ENCODE measurements at regions not wholly inside any gene's neighbourhood (a gene's known extent, or its start where the extent isn't known, plus 50 kb on each side); places are given as distances from the start of the nearest gene placed in this dataset.

DNA sequence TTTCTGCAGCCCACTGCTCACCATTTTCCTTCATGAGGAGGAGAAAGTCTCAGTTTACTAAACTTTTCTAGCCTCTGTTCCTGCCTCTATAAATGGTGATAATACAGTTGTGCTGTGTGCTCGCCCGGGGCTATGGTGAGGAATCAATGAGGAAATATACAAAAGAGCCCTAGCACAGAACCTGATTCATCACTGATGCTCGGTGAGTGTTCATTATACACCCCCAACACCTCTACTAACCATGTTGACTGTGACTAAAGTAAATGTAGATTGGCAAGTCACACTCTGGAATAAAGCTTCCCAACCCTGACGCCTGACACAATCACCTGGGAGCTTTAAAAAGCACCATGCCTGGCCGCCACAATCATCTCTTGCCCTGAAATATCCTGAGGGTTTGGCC, 118.8 kb upstream of the CYP1B1 start:
- TF ChIP-seq, protein P1, sequence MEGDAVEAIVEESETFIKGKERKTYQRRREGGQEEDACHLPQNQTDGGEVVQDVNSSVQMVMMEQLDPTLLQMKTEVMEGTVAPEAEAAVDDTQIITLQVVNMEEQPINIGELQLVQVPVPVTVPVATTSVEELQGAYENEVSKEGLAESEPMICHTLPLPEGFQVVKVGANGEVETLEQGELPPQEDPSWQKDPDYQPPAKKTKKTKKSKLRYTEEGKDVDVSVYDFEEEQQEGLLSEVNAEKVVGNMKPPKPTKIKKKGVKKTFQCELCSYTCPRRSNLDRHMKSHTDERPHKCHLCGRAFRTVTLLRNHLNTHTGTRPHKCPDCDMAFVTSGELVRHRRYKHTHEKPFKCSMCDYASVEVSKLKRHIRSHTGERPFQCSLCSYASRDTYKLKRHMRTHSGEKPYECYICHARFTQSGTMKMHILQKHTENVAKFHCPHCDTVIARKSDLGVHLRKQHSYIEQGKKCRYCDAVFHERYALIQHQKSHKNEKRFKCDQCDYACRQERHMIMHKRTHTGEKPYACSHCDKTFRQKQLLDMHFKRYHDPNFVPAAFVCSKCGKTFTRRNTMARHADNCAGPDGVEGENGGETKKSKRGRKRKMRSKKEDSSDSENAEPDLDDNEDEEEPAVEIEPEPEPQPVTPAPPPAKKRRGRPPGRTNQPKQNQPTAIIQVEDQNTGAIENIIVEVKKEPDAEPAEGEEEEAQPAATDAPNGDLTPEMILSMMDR (IDR thresholded peaks at IDR 0.05; ENCODE audit: insufficient read depth, low read depth, low read length, missing control alignments), result no peak
- H3K4me3 ChIP-seq (ENCODE audit: low read depth, low read length), result no peak overlapping the region
- no peak for DNase-seq (ENCODE audit: low read depth)

DNA sequence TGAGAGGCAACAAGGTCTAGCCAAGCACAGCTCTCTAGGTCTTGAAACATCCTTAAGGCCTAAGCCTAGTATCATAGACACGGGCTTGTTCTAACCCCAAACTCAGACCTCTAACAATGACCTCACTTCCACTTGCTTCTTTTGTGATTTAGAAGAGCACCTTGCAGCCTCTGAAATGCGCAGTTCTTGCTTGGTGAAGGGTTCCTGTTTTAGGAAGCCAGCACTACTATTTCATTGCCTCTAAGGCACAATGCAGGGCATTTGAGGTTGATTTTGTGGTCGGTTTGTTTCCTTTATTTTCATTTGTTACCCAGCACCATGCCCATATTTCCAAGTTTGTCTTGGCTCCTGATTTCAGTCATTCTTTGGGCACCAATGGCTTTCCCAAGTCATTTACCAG, 117.0 kb upstream of the CYP1B1 start:
- DNase-seq (ENCODE audit: low read depth), result no peak
- TF ChIP-seq, protein P1 (IDR thresholded peaks at IDR 0.05; ENCODE audit: insufficient read depth, low read depth, low read length, missing control alignments), result no peak
- no peak overlapping the region for H3K4me3 ChIP-seq (ENCODE audit: low read depth, low read length)

DNA sequence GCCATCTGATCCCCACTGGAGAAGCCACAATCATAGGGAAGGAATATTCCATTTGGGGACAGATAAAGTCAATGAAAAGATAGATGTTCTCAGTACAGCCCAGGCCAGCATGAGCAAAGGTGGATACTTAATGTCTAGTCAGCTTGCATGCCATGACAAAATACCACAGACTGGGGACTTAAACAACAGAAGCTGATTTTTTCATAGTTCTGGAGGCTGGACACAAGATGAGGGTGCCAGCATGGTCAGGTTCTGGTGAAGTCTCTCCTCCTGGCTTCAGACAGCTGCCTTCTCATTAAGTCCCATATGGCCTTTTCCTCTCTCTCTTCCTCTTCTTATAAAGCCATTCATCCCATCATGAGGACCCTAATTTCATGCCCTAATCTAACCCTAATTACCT, 116.1 kb upstream of the CYP1B1 start:
- H3K4me3 ChIP-seq (ENCODE audit: low read depth, low read length), result no peak overlapping the region
- TF ChIP-seq, protein P1 (IDR thresholded peaks at IDR 0.05; ENCODE audit: insufficient read depth, low read depth, low read length, missing control alignments), result no peak
- no peak for DNase-seq (ENCODE audit: low read depth)

DNA sequence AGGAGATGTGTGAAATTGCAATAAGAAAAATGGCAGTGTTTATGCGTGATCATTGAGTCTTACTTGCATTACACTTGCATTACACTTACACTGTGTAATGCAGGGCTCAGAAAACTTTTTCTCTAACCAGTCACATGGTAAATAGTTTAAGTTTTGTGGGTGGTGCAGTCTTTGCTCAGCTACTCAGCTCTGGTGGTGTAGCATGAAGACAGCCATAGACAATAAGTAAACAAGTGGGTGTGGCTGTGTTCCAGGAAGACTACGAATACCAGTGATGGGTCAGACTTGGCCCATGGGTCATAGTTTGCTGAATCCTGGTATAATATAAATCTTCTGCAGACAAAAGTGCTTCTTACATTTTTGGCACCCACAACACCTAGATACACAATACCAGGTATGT, 115.6 kb upstream of the CYP1B1 start:
- TF ChIP-seq, protein P1 (IDR thresholded peaks at IDR 0.05; ENCODE audit: insufficient read depth, low read depth, low read length, missing control alignments), result no peak

DNA sequence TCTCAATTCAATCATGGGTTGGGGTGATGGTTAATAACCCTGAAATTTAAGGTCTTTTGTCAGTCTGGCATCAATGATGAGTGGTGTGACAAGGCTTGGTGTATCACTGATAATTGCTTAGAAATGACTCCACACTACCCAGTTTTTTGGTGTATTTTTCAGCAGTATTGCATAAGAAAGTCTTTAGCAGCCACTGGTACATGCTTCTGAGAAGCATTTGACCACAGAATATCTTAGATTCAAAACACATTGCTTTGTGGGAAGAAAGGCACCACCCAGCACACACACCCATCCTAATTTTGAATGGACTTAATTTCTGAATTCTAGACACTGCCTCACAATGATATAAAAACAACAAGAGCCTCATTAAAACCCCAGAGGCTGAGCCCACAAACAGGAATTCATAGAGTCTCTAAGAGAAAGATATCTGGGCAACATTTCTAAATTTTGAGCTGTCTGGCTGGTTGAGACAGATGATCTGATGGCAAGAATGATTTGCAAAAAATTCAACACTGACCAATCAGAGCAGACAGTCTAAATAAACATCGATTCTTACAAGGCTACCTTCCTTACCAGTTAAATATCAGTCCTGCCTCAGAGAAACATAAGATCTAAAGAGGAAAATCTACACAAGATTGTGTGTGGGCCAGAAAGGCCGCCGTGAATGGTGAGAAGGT, 114.7 kb upstream of the CYP1B1 start:
- TF ChIP-seq, protein P1 (IDR thresholded peaks at IDR 0.05; ENCODE audit: insufficient read depth, low read depth, low read length, missing control alignments), result no peak
- DNase-seq (ENCODE audit: low read depth), result no peak
- H3K4me3 ChIP-seq (ENCODE audit: low read depth, low read length), result no peak overlapping the region

More for the DNA sequence above, 115.6 kb upstream of the CYP1B1 start:
- no peak for DNase-seq (ENCODE audit: low read depth)
- no peak overlapping the region for H3K4me3 ChIP-seq (ENCODE audit: low read depth, low read length)

DNA sequence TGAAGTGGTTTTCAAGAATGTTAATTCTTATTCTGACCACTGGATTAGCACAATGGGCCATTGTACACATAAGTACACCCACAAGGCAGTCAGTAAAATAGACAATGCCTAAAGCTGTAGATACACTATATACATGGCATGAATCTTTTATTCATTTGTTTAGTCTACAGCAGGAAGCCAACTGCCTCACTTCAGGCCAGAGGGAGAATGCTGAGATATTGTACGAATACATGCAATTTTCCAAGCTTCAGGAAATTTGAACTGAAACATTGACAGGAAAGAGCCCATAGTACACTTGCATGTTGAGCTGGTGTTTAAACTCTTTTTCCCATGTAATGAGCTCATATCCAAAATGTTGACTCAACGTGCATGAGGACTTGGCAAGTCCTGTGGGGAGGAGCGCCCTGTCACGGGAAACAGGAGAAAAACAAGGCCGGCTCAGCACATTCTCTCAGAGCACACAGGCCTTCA, 111.6 kb upstream of the CYP1B1 start:
- TF ChIP-seq, protein P1 (IDR thresholded peaks at IDR 0.05; ENCODE audit: insufficient read depth, low read depth, low read length, missing control alignments), result no peak
- no peak overlapping the region for H3K4me3 ChIP-seq (ENCODE audit: low read depth, low read length)
- DNase-seq (ENCODE audit: low read depth), result no peak

DNA sequence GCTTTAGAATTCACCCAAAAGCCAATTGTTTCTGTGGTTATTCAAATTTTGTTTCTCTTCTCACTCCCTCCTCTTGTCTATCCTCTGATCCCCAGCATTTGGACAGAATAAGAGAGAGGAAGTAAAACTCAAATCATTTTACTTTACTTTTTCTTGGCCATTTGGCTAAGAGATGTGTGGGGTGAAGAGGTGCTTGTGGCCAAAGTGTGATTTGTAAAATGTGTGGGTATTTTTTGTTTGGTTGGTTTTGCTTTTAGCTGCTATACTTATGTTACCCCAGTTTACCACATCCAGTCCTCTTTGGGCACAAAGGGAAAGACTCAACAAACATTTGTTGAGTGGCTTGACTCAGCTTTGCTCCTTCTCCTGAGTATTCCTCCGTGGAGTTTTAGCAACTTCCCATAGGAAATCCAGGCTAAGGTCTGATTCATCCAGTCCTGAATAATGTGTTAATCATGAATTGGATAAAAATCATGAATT, 109.1 kb upstream of the CYP1B1 start:
- TF ChIP-seq, protein P1 (IDR thresholded peaks at IDR 0.05; ENCODE audit: insufficient read depth, low read depth, low read length, missing control alignments), result no peak
- DNase-seq (ENCODE audit: low read depth), result peak; percentile 88
- H3K4me3 ChIP-seq (ENCODE audit: low read depth, low read length), result no peak overlapping the region
